PC-9 (cell line): ENCODE measurements at regions not wholly inside any gene's neighbourhood (a gene's known extent, or its start where the extent isn't known, plus 50 kb on each side); places are given as distances from the start of the nearest gene placed in this dataset.

Experiments
- EZH2 ChIP-seq: fragments of 200-600 bp; sonication (generic); IDR thresholded peaks from 2 replicates; pipeline ENCODE4 v1.8.0; 2017; ENCODE audit warnings: antibody characterized with exemption, low read depth
- TF ChIP-seq, protein P1 (sequence below): fragments of 200-600 bp; sonication (generic); conservative IDR thresholded peaks from 2 replicates; pipeline ENCODE4 v1.6.1; 2017; ENCODE audit warnings: mixed run types, antibody characterized with exemption, mild to moderate bottlenecking, moderate library complexity

DNA sequence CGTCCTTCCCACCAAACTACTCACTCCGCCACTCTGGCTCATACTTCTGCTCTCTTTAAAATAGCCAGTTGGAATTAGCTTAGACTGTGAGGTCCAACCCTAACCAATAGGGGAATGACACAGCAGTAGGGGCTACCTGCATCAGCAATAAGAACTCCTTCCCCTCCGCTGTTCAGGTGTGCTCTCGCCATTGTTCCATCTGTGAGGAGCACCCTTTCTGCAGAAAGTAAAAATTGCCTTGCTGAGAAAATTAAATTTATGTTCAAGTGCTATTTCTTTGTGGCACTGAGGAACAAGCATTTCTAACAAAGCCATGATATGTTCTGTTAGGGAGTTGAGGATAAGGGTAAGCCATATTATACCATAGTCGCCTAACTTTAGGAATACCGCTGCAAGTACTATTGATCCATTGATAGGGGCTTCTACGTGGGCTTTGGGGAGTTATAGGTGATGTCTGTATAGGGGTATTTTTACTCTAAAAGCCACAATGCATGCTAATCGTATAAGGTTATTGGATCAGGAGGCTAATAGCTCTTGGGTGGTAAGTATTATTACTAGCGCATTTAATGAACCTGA is 1269.5 kb downstream of the TYW1 start:
- TF ChIP-seq, protein P1, sequence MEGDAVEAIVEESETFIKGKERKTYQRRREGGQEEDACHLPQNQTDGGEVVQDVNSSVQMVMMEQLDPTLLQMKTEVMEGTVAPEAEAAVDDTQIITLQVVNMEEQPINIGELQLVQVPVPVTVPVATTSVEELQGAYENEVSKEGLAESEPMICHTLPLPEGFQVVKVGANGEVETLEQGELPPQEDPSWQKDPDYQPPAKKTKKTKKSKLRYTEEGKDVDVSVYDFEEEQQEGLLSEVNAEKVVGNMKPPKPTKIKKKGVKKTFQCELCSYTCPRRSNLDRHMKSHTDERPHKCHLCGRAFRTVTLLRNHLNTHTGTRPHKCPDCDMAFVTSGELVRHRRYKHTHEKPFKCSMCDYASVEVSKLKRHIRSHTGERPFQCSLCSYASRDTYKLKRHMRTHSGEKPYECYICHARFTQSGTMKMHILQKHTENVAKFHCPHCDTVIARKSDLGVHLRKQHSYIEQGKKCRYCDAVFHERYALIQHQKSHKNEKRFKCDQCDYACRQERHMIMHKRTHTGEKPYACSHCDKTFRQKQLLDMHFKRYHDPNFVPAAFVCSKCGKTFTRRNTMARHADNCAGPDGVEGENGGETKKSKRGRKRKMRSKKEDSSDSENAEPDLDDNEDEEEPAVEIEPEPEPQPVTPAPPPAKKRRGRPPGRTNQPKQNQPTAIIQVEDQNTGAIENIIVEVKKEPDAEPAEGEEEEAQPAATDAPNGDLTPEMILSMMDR = no peak
- TF ChIP-seq EZH2 = no peak
